ENCODE measurements at regions not wholly inside any gene's neighbourhood (a gene's known extent, or its start where the extent isn't known, plus 50 kb on each side); places are given as distances from the start of the nearest gene placed in this dataset.
"Not testable (repeated sequence)": the region's sequence is repeated elsewhere in the genome, so short reads cannot be mapped to it uniquely, and the experiment has no call there.

DNA sequence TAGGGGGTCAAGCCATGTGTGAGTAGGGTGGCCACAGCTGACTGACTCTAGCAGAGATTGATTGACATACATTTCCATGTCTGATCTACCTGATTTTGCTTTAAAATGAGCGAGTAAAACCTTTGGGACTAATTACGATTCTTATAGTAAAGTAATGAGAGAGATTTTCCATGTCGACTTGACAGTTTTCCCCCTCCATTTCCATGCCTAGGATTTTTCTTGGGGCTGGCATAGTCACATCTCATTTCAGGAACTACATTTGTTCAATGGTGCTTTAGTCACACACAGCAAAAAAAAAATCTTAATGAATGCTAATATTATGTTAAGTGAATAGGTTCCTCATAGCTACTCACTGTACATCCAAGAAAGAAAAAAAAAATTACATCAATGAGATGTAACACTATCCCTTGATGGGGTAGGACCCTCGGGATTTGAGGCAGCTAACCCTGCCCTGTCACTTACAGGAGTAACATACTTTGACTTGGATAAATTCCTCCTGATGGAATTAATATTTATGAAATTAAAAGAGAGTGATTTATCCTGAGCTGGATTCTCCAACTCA lies 690.9 kb downstream of the TDRD15 start:
- no peak overlapping the region for H3K4me3 ChIP-seq
- no peak for DNase-seq (ENCODE audit: low read depth in 1 of 2, low spot score in 2 of 2)
- no peak overlapping the region for H3K27ac ChIP-seq
- no peaks in the 10 kb centered on the region for H3K36me3 ChIP-seq
- H3K9me3 ChIP-seq (replicated peaks), result no peaks in the 10 kb centered on the region; the same call in 1 of the 2 replicates
- 0 out of 2 replicates have a peak, but pooled peaks cover 1% of the 10 kb centered on the region for H3K4me1 ChIP-seq (replicated peaks)
- H3K27me3 ChIP-seq (replicated peaks), result no peaks in the 10 kb centered on the region

DNA sequence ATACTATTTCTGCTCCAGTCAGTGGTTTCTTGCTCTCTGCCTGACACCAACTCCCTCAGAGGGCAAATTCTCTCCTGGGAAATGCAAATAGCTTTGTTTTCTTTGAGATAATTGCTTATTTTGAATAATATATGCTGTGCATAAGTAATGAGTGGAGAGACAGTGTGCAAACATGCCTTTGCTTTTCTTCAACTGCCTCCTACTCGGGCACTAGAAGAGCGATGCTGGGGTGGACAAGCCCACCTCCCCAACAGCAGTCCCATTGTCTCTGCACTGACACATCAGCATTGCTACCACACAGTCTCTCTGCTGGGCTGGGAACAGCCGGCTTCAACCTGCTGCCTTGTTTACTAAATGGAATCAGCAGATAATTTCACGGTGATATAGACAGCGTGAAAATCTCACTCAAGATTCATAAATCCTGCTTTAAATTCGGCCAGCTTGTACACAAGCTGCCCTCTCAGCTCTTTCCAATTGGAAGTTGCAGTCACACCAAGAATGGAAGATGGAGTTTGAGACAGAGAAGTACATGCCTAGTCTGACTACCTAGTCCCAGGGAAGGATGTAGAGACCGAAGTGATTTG lies 694.5 kb downstream of the TDRD15 start:
- Histone ChIP-seq H3K36me3 (no peaks in the 10 kb centered on the region), H3K9me3 (replicated peaks) (no peaks in the 10 kb centered on the region; the same call in 1 of the 2 replicates), H3K4me3 (no peak overlapping the region), H3K4me1 (replicated peaks) (0 out of 2 replicates have a peak, but pooled peaks cover 3% of the 10 kb centered on the region), H3K27me3 (replicated peaks) (no peaks in the 10 kb centered on the region), H3K27ac (no peak overlapping the region)
- DNase-seq (ENCODE audit: low read depth in 1 of 2, low spot score in 2 of 2), result peak in 1 of 2 experiments; percentile 17

DNA sequence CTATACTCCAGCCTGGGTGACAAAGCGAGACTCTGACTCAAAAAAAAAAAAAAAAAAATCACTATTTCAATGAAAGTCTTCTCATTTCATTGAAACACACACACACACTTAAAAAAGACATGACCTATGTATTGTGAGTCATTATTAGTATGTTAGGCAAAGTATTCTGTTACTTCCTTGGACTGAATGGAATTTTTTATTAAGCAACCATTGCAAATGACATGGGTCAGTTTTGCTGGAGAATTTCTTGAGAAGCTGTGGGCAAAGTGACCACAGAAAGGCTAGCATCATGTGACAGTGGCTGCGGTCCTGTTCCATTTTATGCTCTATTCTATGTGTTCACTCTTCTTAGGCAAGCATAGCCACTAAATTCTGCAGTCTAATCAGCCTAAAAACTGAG lies 695.7 kb downstream of the TDRD15 start:
- Histone ChIP-seq H3K27ac (no peak overlapping the region), H3K27me3 (replicated peaks) (no peaks in the 10 kb centered on the region), H3K36me3 (no peaks in the 10 kb centered on the region), H3K9me3 (replicated peaks) (no peaks in the 10 kb centered on the region; the same call in 1 of the 2 replicates), H3K4me1 (replicated peaks) (0 out of 2 replicates have a peak, but pooled peaks cover 3% of the 10 kb centered on the region), H3K4me3 (no peak overlapping the region)
- DNase-seq (ENCODE audit: low read depth in 1 of 2, low spot score in 2 of 2), result no peak

DNA sequence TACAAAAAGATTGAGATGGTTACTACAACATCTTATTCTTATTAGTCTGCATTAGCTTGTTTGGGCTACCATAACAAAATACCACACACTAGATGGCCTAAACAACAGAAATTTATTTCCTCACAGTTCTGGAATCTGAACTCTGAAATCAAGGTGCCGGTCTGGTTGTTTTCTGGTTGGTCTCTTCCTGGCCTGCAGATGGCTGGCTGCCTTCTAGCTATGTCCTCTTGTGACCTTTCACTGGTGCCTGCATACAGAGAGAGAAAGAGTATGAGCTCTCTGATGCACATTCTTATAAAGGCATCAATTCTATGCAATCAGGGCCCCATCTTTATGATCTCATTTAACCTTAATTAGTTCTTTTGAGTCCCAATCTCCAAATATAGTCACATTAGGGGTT lies 696.5 kb downstream of the TDRD15 start:
- Histone ChIP-seq H3K27ac (no peak overlapping the region), H3K36me3 (no peaks in the 10 kb centered on the region), H3K9me3 (replicated peaks) (no peaks in the 10 kb centered on the region; the same call in 1 of the 2 replicates), H3K4me1 (replicated peaks) (0 out of 2 replicates have a peak, but pooled peaks cover 3% of the 10 kb centered on the region), H3K4me3 (no peak overlapping the region), H3K27me3 (replicated peaks) (no peaks in the 10 kb centered on the region)
- no peak for DNase-seq (ENCODE audit: low read depth in 1 of 2, low spot score in 2 of 2)

DNA sequence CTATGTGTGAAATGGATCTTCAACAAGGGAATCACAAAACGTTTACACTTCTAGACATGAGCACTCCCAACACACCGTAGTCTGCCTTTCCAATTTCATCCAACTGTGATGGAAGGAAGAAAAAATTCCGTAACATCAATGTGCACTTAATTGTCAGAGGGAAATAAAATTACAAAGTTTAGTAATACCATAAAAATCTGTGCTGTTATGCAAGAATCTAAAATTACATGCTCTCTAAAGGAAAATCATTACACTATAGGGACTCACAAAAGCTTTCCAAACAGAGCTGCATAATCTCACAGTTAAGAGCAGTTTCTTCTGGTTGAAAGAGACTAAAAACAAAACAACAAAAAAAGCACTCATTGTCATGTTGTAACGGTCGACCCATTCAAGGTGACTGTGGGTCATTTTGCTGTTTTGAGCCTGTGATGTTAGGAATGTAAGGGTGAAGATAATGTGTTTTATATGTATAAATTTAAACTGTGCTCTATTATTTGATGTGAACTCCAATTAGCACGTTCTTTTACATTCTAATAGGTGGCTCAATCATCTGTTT lies 698.0 kb downstream of the TDRD15 start:
- no peaks in the 10 kb centered on the region; the same call in 1 of the 2 replicates for H3K9me3 ChIP-seq (replicated peaks)
- H3K4me3 ChIP-seq, result no peak overlapping the region
- 0 out of 2 replicates have a peak, but pooled peaks cover 3% of the 10 kb centered on the region for H3K4me1 ChIP-seq (replicated peaks)
- no peaks in the 10 kb centered on the region for H3K27me3 ChIP-seq (replicated peaks)
- DNase-seq (ENCODE audit: low read depth in 1 of 2, low spot score in 2 of 2), result no peak
- no peak overlapping the region for H3K27ac ChIP-seq
- H3K36me3 ChIP-seq, result no peaks in the 10 kb centered on the region; the same call in 1 of the 2 replicates

DNA sequence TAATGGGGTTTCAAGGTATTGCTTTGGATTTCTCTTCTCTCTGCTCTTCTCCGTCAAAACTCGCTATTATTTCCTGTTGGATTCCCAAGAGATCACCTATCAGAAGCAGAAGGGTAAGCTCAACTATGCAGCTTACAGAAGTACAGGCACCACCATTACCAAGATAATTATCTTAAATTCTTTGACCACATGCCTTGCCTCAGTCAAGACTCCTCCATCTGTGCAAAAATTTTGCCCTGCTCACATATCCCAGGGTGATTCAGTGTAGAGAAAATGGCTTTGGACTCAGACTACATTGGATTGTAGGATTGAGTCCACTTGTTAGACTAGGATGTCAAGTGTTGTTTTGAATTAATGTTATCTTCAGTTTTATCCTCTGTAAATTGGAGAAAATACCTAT lies 698.7 kb downstream of the TDRD15 start:
- no peak for DNase-seq (ENCODE audit: low read depth in 1 of 2, low spot score in 2 of 2)
- Histone ChIP-seq H3K27ac (no peak overlapping the region), H3K36me3 (no peaks in the 10 kb centered on the region; the same call in 1 of the 2 replicates), H3K9me3 (replicated peaks) (no peaks in the 10 kb centered on the region), H3K4me1 (replicated peaks) (0 out of 2 replicates have a peak, but pooled peaks cover 3% of the 10 kb centered on the region), H3K27me3 (replicated peaks) (no peaks in the 10 kb centered on the region), H3K4me3 (no peak overlapping the region)

DNA sequence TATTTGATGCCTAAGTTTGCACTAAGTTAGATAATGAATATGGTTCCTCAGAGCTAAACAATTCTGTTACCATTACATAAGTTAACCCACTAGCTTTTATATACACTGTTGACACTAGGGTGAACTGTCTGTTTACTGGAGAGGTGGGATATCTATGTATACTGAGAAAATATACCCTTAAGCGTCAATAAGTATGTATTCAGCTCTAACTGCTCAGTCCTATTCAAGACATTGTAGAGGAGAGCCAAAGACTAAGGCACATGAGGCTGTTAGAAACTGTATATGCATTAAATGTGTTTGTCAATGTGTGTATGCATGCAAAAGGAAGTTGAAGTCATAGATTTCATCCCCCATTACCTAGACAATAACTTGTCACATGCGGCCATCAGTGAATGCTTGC lies 710.0 kb downstream of the TDRD15 start:
- H3K27ac ChIP-seq, result no peak overlapping the region
- no peak for DNase-seq (ENCODE audit: low read depth in 1 of 2, low spot score in 2 of 2)
- H3K9me3 ChIP-seq (replicated peaks), result no peaks in the 10 kb centered on the region
- H3K4me1 ChIP-seq (replicated peaks), result peaks cover 17% of the 10 kb centered on the region
- H3K4me3 ChIP-seq, result no peak overlapping the region
- no peaks in the 10 kb centered on the region for H3K27me3 ChIP-seq (replicated peaks)
- H3K36me3 ChIP-seq, result no peaks in the 10 kb centered on the region

DNA sequence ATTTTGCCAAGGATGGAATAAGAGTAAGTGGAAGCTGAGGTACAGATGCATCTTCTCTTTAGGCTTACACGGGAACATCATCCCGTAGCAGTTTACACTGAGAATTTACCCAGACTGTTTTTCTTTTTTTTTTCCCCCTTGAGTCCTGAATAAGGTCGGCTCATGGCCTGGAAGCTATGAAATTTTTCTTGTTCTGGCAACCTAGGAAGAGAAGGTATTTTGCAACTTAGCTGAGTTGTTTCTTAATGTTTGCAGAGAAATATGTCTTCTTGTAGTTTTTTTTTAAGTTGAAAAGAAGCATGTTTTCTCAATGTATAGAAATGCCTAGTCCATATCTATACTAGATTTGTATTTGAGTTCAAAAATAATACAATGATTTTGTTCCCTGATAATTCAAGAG lies 712.5 kb downstream of the TDRD15 start:
- peak overlapping the region; percentile 87; the same call in 1 of the 2 replicates for H3K27ac ChIP-seq
- no peaks in the 10 kb centered on the region for H3K36me3 ChIP-seq
- no peak for DNase-seq (ENCODE audit: low read depth in 1 of 2, low spot score in 2 of 2)
- peaks cover 17% of the 10 kb centered on the region for H3K4me1 ChIP-seq (replicated peaks)
- H3K9me3 ChIP-seq (replicated peaks), result no peaks in the 10 kb centered on the region
- no peak overlapping the region for H3K4me3 ChIP-seq
- H3K27me3 ChIP-seq (replicated peaks), result no peaks in the 10 kb centered on the region

DNA sequence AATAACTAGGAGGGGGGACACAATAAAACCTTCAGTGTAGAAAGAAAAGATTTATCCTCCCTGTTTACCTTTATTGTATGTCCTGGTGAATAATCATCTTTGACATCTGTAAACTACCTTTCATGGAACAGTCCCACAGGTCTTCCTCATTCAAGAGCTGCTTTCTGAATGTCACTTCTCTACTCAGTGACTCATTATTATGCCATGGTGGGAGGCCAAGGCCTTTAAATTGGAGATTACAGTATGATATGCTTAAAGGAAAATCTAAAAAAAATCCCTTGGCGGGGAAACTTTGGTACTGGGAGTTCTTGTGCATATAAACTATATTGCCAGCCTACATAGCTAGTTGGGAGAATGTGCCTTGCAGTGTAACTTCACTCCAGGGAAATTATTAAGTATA lies 713.0 kb downstream of the TDRD15 start:
- peak in 1 of 2 experiments; percentile 60 for DNase-seq (ENCODE audit: low read depth in 1 of 2, low spot score in 2 of 2)
- no peaks in the 10 kb centered on the region for H3K36me3 ChIP-seq
- H3K27me3 ChIP-seq (replicated peaks), result no peaks in the 10 kb centered on the region
- H3K9me3 ChIP-seq (replicated peaks), result no peaks in the 10 kb centered on the region
- peaks cover 17% of the 10 kb centered on the region for H3K4me1 ChIP-seq (replicated peaks)
- H3K4me3 ChIP-seq, result no peak overlapping the region
- H3K27ac ChIP-seq, result peak overlapping the region; percentile 87

DNA sequence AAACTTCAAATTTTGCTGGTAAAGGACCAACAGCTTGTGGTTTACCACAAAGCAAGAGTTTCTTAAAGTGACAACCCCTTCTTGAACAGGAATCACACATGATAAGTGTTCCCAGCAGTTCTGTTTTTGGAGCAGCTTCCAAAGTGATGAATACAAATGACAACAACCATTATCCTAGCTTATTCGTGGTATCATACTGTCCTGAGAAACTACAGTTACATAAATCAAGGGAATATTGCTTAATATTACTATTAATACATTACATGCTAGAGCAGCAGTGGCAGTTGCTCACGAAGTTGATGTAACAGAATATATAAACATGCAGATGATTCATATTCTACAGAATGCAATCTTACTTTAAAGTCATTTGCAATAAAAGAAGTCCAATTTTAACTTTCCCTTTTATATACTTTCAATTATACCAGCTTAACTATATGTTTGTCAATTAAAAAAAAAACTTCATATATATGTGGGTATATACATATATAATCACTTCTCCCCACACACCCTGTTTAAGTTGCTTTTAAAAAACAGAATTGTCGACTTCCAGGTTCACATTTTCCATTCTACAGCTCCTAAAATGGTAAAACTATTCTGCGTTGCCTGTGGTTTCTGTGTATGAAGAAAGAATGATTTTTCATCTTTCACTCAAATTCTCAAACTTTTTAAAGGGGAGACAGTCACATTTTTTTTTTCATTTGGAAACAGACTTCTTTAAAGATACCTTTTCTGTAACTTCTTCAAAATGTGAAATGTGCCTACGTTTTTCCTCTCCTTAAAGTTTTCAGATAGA lies 713.6 kb downstream of the TDRD15 start:
- peak overlapping the region; percentile 87 for H3K27ac ChIP-seq

DNA sequence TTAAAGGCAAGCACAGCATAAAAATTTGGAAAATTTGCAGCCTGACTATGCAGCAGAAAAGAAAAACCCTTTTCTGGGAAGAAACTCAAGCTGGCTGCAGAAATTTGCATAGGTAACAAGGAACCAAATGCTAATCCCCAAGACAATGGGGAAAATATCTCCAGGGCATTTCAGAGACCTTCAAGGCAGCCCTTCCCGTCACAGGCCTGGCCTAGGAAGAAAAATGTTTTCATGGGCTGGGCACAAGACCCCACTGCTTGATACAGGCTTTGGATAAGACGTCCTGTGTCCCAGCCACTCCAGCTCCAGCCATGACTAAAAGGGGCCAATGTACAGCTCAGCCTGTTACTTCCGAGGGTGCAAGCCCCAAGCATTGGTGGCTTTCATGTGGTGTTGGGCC lies 717.6 kb downstream of the TDRD15 start:
- DNase-seq (ENCODE audit: low read depth in 1 of 2, low spot score in 2 of 2), result no peak
- Histone ChIP-seq H3K9me3 (replicated peaks) (no peaks in the 10 kb centered on the region), H3K4me1 (replicated peaks) (peaks cover 14% of the 10 kb centered on the region), H3K36me3 (no peaks in the 10 kb centered on the region), H3K27ac (no peak overlapping the region), H3K27me3 (replicated peaks) (no peaks in the 10 kb centered on the region), H3K4me3 (no peak overlapping the region)

More for the DNA sequence above, 713.6 kb downstream of the TDRD15 start:
- Histone ChIP-seq H3K4me1 (replicated peaks) (peaks cover 17% of the 10 kb centered on the region), H3K36me3 (no peaks in the 10 kb centered on the region), H3K27me3 (replicated peaks) (no peaks in the 10 kb centered on the region), H3K9me3 (replicated peaks) (no peaks in the 10 kb centered on the region), H3K4me3 (no peak overlapping the region)
- DNase-seq (ENCODE audit: low read depth in 1 of 2, low spot score in 2 of 2), result peak in 1 of 2 experiments; percentile 73

DNA sequence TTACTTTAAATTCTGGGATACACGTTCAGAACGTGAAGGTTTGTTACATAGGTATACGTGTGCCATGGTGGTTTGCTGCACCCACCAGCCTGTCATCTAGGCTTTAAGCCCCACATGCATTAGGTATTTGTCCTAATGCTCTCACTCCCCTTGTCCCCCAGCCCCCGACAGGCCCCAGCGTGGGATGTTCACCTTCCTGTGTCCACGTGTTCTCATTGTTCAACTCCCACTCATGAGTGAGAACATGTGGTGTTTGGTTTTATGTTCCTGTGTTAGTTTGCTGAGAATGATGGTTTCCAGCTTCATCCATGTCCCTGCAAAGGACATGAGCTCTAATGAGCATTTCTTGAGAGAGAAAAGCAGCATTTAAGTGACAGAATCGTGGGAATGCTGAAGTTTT lies 726.6 kb downstream of the TDRD15 start:
- not testable (repeated sequence) for H3K27me3 ChIP-seq (replicated peaks); H3K4me3 ChIP-seq; DNase-seq (ENCODE audit: low read depth in 1 of 2, low spot score in 2 of 2); H3K36me3 ChIP-seq; H3K9me3 ChIP-seq (replicated peaks); H3K27ac ChIP-seq; H3K4me1 ChIP-seq (replicated peaks)

DNA sequence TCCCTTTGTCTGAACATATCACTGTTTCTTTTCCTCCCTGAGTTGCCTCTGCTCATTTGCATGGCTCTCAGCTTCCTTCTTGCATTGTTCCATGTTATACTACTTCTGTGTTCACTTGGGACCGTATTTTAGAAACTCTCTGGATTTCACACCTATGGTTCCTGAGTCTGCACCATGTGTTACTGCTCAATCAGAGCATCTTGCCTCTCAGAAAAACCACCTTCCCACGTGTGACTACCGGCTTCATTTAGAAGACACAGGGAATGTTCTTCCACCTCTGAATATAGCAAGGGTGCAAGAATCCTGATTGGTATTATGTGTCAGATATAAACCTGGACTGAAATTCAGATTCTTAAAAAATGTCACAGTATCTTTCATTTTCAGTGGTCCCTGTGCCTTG lies 731.2 kb downstream of the TDRD15 start:
- no peaks in the 10 kb centered on the region for H3K36me3 ChIP-seq
- H3K27ac ChIP-seq, result no peak overlapping the region
- no peaks in the 10 kb centered on the region for H3K4me1 ChIP-seq (replicated peaks)
- no peak overlapping the region for H3K4me3 ChIP-seq
- no peaks in the 10 kb centered on the region for H3K27me3 ChIP-seq (replicated peaks)
- DNase-seq (ENCODE audit: low read depth in 1 of 2, low spot score in 2 of 2), result no peak
- H3K9me3 ChIP-seq (replicated peaks), result no peaks in the 10 kb centered on the region

DNA sequence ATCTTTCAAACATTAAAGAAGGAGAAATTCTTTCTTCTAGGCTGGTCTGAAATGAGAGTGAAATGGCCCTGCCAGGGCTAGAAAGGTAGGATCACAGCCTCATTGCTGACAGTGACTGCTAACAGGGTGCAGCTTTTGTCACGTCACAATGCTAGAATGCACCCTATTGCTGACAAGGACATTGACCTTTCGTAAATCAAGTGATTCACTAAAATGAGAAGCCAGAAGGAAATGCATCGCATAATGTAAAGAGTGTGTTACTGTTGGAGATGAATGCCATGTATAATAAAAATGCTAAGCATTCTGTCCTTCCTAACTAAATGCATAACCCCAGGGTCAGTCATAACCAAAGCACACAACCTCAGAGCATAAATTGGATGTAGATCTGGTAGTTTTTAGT lies 732.9 kb downstream of the TDRD15 start:
- no peaks in the 10 kb centered on the region for H3K4me1 ChIP-seq (replicated peaks)
- no peak overlapping the region for H3K27ac ChIP-seq
- no peaks in the 10 kb centered on the region for H3K27me3 ChIP-seq (replicated peaks)
- DNase-seq (ENCODE audit: low read depth in 1 of 2, low spot score in 2 of 2), result no peak
- H3K4me3 ChIP-seq, result no peak overlapping the region
- no peaks in the 10 kb centered on the region for H3K9me3 ChIP-seq (replicated peaks)
- H3K36me3 ChIP-seq, result no peaks in the 10 kb centered on the region

All from SJSA1 (cell line).